ENCODE measurements at regions not wholly inside any gene's neighbourhood (a gene's known extent, or its start where the extent isn't known, plus 50 kb on each side); places are given as distances from the start of the nearest gene placed in this dataset.

GRCh38 chr6:120614723-120615122 is 719.6 kb downstream of the TBC1D32 start:
- no peak for DNase-seq

GRCh38 chr6:120608826-120609225 is 725.5 kb downstream of the TBC1D32 start:
- no peak for DNase-seq

GRCh38 chr6:120606743-120607142 is 727.5 kb downstream of the TBC1D32 start:
- no peak for DNase-seq

- DNase-seq = no peak
These were observed 729.8 kb downstream of the TBC1D32 start for GRCh38 chr6:120604510-120604909.

- DNase-seq = no peak
These were observed 743.7 kb downstream of the TBC1D32 start for GRCh38 chr6:120590611-120591010.

- DNase-seq = no peak
These were observed 745.9 kb downstream of the TBC1D32 start for GRCh38 chr6:120588424-120588823.

- DNase-seq = no peak
These were observed 746.9 kb downstream of the TBC1D32 start for GRCh38 chr6:120587381-120587780.

GRCh38 chr6:120584111-120584760 is 750.0 kb downstream of the TBC1D32 start:
- no peak for DNase-seq

GRCh38 chr6:120576061-120576460 is 758.2 kb downstream of the TBC1D32 start:
- DNase-seq = no peak

- no peak for DNase-seq
These were observed 764.6 kb downstream of the TBC1D32 start for GRCh38 chr6:120569714-120570113.

GRCh38 chr6:120564779-120565178 is 769.5 kb downstream of the TBC1D32 start:
- DNase-seq = no peak

GRCh38 chr6:120558294-120558693 is 776.0 kb downstream of the TBC1D32 start:
- peak; percentile 31 for DNase-seq

GRCh38 chr6:120557554-120557953 is 776.7 kb downstream of the TBC1D32 start:
- no peak for DNase-seq

- no peak for DNase-seq
These were observed 777.8 kb downstream of the TBC1D32 start for GRCh38 chr6:120556491-120556890.

GRCh38 chr6:120553353-120553752 is 780.9 kb downstream of the TBC1D32 start:
- DNase-seq = no peak

- no peak for DNase-seq
These were observed 788.9 kb downstream of the TBC1D32 start for GRCh38 chr6:120545353-120545752.

GRCh38 chr6:120534954-120535353 is 799.3 kb downstream of the TBC1D32 start:
- DNase-seq = no peak

GRCh38 chr6:120526576-120526975 is 807.7 kb downstream of the TBC1D32 start:
- DNase-seq = no peak

GRCh38 chr6:120514544-120514943 is 819.7 kb downstream of the TBC1D32 start:
- DNase-seq = no peak

- no peak for DNase-seq
These were observed 822.6 kb downstream of the TBC1D32 start for GRCh38 chr6:120511712-120512111.

GRCh38 chr6:120498711-120499110 is 835.6 kb downstream of the TBC1D32 start:
- no peak for DNase-seq

- DNase-seq = no peak
These were observed 837.6 kb downstream of the TBC1D32 start for GRCh38 chr6:120496661-120497060.

- no peak for DNase-seq
These were observed 840.8 kb downstream of the TBC1D32 start for GRCh38 chr6:120493505-120493904.

- no peak for DNase-seq
These were observed 844.3 kb downstream of the TBC1D32 start for GRCh38 chr6:120489941-120490340.

- DNase-seq = no peak
These were observed 850.1 kb downstream of the TBC1D32 start for GRCh38 chr6:120484146-120484545.

Measured in NCI-H524 treated with DMSO at 0.1 percent for 48 hours (cell line).